Mammary epithelial cell (primary cell): ENCODE measurements at regions not wholly inside any gene's neighbourhood (a gene's known extent, or its start where the extent isn't known, plus 50 kb on each side); places are given as distances from the start of the nearest gene placed in this dataset.

Experiments used
- CTCF ChIP-seq, 2 donors: IDR thresholded peaks in 1 of 2; conservative IDR thresholded peaks in 1 of 2; 2 replicates each; pipeline ENCODE4 v1.5.1; 2011 to 2012; ENCODE audit warnings: inconsistent platforms in 2 of 2, low read length in 2 of 2, mild to moderate bottlenecking in 2 of 2, control low read depth in 1 of 2, low read depth in 1 of 2; ENCODE audit not compliant: insufficient read depth in 1 of 2; ENCODE audit errors: extremely low read depth in 1 of 2
- EZH2 ChIP-seq: IDR thresholded peaks from 2 replicates; pipeline ENCODE4 v1.6.1; 2012; ENCODE audit warnings: low read length, inconsistent platforms, borderline replicate concordance

GRCh38 chr3:83500931-83501330 is 1457.9 kb upstream of the CADM2 start:
- TF ChIP-seq EZH2 (no peak), CTCF (conservative IDR thresholded peaks at IDR 0.05 in 1 of 2, IDR thresholded peaks at IDR 0.05 in 1 of 2; ENCODE audit: extremely low read depth in 1 of 2, insufficient read depth in 1 of 2, low read depth in 1 of 2, low read length in 2 of 2) (no peak)
